ENCODE measurements at regions not wholly inside any gene's neighbourhood (a gene's known extent, or its start where the extent isn't known, plus 50 kb on each side); places are given as distances from the start of the nearest gene placed in this dataset.
"Not testable (repeated sequence)": the region's sequence is repeated elsewhere in the genome, so short reads cannot be mapped to it uniquely, and the experiment has no call there.

DNA sequence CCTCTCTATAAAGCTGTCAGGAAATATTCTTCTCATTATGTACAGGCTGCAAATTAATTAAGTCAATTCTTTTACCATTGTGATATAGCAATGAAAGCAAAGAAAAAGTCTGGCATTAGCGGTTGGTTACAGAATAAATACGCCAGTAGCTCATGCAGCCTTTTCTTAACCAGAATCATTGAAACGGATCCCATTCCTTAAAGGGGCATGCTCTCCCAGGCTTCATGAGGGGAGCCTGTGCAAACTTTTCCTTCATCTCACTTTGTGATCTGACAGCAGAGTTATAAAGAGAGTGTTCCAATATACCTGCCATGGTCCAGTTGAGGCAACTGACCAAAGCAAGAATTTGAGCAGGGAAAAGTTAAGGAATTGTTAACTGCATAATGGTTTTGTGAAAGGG is 337.7 kb downstream of the EMP1 start:
- WGBS, 2 experiments, result 65 to 78% methylated on average over 3 of the region's 3 CpGs
- H3K4me1 ChIP-seq (ENCODE audit: control insufficient read depth, insufficient read depth, low read length), result peaks cover 7% of the 10 kb centered on the region

DNA sequence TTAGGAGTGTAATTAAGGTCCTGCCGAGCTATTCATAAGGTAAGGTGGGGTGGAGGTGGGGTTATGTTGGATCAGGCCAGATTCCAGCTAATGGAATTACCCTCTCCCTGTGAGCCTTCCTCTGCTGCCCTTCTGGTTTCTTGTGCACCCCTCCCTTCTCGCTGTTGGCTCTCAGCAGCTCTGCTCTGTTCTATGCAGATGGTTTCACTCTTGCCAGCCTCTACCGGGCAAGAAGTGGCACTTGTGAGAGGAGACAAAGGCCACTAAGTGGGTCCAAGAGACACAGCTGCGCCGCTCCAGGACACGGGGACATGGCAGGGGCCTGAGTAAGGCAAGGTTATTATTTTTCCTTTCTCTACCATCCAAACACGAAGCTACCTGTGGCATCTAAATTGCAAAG is 334.4 kb downstream of the EMP1 start:
- H3K4me1 ChIP-seq (ENCODE audit: control insufficient read depth, insufficient read depth, low read length), result peaks cover 7% of the 10 kb centered on the region
- H3K4me3 ChIP-seq (ENCODE audit: insufficient read depth, low read depth, low read length), result no peak overlapping the region
- no peaks in the 10 kb centered on the region for H3K27me3 ChIP-seq (ENCODE audit: control insufficient read depth, insufficient read depth, low read length, poor library complexity, severe bottlenecking)
- no peaks in the 10 kb centered on the region for H3K36me3 ChIP-seq (ENCODE audit: control insufficient read depth, insufficient read depth, low read length)
- H3K27ac ChIP-seq (ENCODE audit: insufficient read depth, low read depth, low read length, poor library complexity, severe bottlenecking), result no peak overlapping the region
- no peaks in the 10 kb centered on the region for H3K9me3 ChIP-seq (ENCODE audit: control insufficient read depth, low read length)
- WGBS, 2 experiments, result 89 to 91% methylated on average over 7 of the region's 7 CpGs

More for the DNA sequence above, 337.7 kb downstream of the EMP1 start:
- H3K36me3 ChIP-seq (ENCODE audit: control insufficient read depth, insufficient read depth, low read length), result no peaks in the 10 kb centered on the region
- no peak overlapping the region for H3K4me3 ChIP-seq (ENCODE audit: insufficient read depth, low read depth, low read length)
- H3K27me3 ChIP-seq (ENCODE audit: control insufficient read depth, insufficient read depth, low read length, poor library complexity, severe bottlenecking), result no peaks in the 10 kb centered on the region
- no peak overlapping the region for H3K27ac ChIP-seq (ENCODE audit: insufficient read depth, low read depth, low read length, poor library complexity, severe bottlenecking)
- H3K9me3 ChIP-seq (ENCODE audit: control insufficient read depth, low read length), result no peaks in the 10 kb centered on the region

DNA sequence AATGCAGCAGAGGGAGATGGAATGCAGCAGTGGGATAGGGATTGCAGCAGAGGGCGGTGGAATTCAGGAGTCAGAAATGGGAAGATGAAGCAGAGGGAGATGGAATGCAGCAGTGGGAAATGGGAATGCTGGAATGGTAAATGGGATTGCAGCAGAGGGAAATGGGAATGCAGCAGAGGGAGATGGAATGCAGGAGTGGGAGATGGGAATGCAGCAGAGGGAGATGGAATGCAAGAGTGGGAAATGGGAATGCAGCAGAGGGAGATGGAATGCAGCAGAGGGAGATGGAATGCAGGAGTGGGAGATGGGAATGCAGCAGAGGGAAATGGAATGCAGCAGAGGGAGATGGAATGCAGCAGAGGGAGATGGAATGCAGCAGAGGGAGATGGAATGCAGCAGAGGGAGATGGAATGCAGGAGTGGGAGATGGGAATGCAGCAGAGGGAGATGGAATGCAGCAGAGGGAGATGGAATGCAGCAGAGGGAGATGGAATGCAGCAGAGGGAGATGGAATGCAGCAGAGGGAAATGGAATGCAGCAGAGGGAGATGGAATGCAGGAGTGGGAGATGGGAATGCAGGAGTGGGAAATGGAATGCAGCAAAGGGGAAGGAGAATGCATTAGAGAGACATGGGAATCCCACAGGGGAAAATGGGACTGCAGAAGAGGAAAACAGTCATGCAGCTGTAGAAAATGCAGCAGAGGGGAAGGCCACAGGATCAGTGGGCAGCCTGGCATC is 329.8 kb downstream of the EMP1 start:
- H3K27me3 ChIP-seq (ENCODE audit: control insufficient read depth, insufficient read depth, low read length, poor library complexity, severe bottlenecking); H3K36me3 ChIP-seq (ENCODE audit: control insufficient read depth, insufficient read depth, low read length); H3K4me3 ChIP-seq (ENCODE audit: insufficient read depth, low read depth, low read length); H3K4me1 ChIP-seq (ENCODE audit: control insufficient read depth, insufficient read depth, low read length); H3K9me3 ChIP-seq (ENCODE audit: control insufficient read depth, low read length): not testable (repeated sequence)
- WGBS, 2 experiments, result 84 to 87% methylated on average over 1 of the region's 1 CpG
- peak overlapping the region; percentile 97 for H3K27ac ChIP-seq (ENCODE audit: insufficient read depth, low read depth, low read length, poor library complexity, severe bottlenecking)

DNA sequence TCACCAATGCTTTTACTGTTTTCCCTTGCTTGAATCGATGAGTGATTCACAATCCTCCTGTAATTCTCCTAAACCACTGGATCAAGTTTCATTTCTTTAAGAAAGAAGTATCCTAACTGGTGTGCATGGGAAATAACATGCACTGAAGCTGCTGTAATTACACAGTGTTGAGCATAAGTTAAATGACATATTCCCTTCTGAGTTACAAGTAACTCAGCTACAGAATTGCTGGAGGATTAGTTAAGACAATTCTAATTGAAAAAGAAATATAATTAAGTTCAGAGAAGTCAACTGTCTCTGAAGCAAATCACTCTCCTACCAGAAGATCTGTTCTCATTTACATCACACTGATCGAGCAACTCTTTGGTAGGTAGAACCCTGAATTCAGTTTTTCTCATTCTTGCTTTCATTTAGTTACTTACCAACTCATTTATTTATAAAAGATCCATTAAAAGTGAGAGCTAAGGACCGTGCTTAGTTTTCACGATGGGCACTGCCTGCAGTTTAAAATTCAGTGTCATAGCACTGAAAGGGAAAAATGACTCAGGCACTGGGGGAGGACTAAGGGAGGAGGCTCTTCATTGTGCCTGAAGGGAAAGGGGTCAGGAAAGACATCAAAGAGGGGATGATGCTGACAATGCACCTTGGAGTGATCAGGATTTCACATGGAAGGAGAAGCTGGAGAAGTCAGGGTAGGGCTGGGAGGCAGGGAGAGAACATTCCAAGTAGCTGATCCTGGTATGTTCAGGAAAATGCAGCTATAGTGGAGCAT is 327.2 kb downstream of the EMP1 start:
- H3K27ac ChIP-seq (ENCODE audit: insufficient read depth, low read depth, low read length, poor library complexity, severe bottlenecking), result no peak overlapping the region
- peaks cover 2% of the 10 kb centered on the region for H3K4me1 ChIP-seq (ENCODE audit: control insufficient read depth, insufficient read depth, low read length)
- H3K36me3 ChIP-seq (ENCODE audit: control insufficient read depth, insufficient read depth, low read length), result no peaks in the 10 kb centered on the region
- H3K27me3 ChIP-seq (ENCODE audit: control insufficient read depth, insufficient read depth, low read length, poor library complexity, severe bottlenecking), result no peaks in the 10 kb centered on the region
- 73 to 79% methylated on average over 4 of the region's 4 CpGs for WGBS, 2 experiments
- H3K9me3 ChIP-seq (ENCODE audit: control insufficient read depth, low read length), result no peaks in the 10 kb centered on the region
- H3K4me3 ChIP-seq (ENCODE audit: insufficient read depth, low read depth, low read length), result no peak overlapping the region

GRCh38 chr12:13518034-13518433 is 321.5 kb downstream of the EMP1 start:
- 93 to 94% methylated on average over 4 of the region's 4 CpGs for WGBS, 2 experiments
- H3K36me3 ChIP-seq (ENCODE audit: control insufficient read depth, insufficient read depth, low read length), result not testable (repeated sequence)

GRCh38 chr12:13509740-13510139 is 313.2 kb downstream of the EMP1 start:
- Histone ChIP-seq H3K27me3 (ENCODE audit: control insufficient read depth, insufficient read depth, low read length, poor library complexity, severe bottlenecking) (no peaks in the 10 kb centered on the region), H3K36me3 (ENCODE audit: control insufficient read depth, insufficient read depth, low read length) (no peaks in the 10 kb centered on the region), H3K4me1 (ENCODE audit: control insufficient read depth, insufficient read depth, low read length) (no peaks in the 10 kb centered on the region), H3K9me3 (ENCODE audit: control insufficient read depth, low read length) (no peaks in the 10 kb centered on the region), H3K27ac (ENCODE audit: insufficient read depth, low read depth, low read length, poor library complexity, severe bottlenecking) (no peak overlapping the region), H3K4me3 (ENCODE audit: insufficient read depth, low read depth, low read length) (no peak overlapping the region)

More at GRCh38 chr12:13518034-13518433, 321.5 kb downstream of the EMP1 start:
- H3K9me3 ChIP-seq (ENCODE audit: control insufficient read depth, low read length); H3K4me1 ChIP-seq (ENCODE audit: control insufficient read depth, insufficient read depth, low read length); H3K27ac ChIP-seq (ENCODE audit: insufficient read depth, low read depth, low read length, poor library complexity, severe bottlenecking); H3K4me3 ChIP-seq (ENCODE audit: insufficient read depth, low read depth, low read length); H3K27me3 ChIP-seq (ENCODE audit: control insufficient read depth, insufficient read depth, low read length, poor library complexity, severe bottlenecking): not testable (repeated sequence)

GRCh38 chr12:13505636-13506035 is 309.1 kb downstream of the EMP1 start:
- WGBS, 2 experiments, result 81 to 84% methylated on average over 7 of the region's 7 CpGs
- Histone ChIP-seq H3K4me1 (ENCODE audit: control insufficient read depth, insufficient read depth, low read length) (no peaks in the 10 kb centered on the region), H3K9me3 (ENCODE audit: control insufficient read depth, low read length) (no peaks in the 10 kb centered on the region), H3K27ac (ENCODE audit: insufficient read depth, low read depth, low read length, poor library complexity, severe bottlenecking) (no peak overlapping the region), H3K4me3 (ENCODE audit: insufficient read depth, low read depth, low read length) (no peak overlapping the region), H3K36me3 (ENCODE audit: control insufficient read depth, insufficient read depth, low read length) (no peaks in the 10 kb centered on the region), H3K27me3 (ENCODE audit: control insufficient read depth, insufficient read depth, low read length, poor library complexity, severe bottlenecking) (no peaks in the 10 kb centered on the region)

DNA sequence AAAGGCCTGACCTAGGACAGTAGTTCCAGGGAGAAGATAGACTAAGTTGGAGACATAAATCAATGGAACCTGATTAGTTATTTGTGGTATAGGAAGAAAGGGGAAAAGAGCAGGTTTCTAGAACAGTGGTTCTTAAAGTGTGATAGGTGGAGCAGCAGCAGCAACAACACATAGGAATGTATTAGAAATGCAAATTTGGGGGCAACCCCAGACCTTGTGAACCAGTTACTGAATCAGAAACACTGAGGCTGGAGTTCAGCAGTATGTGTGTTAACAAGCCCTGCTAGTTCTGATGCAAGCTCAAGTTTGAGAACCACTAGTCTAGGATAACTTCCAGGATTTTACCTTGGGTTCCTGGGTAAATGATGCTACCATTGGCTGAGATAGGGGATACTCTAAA is 308.7 kb downstream of the EMP1 start:
- Histone ChIP-seq H3K4me1 (ENCODE audit: control insufficient read depth, insufficient read depth, low read length) (no peaks in the 10 kb centered on the region), H3K27me3 (ENCODE audit: control insufficient read depth, insufficient read depth, low read length, poor library complexity, severe bottlenecking) (no peaks in the 10 kb centered on the region), H3K4me3 (ENCODE audit: insufficient read depth, low read depth, low read length) (no peak overlapping the region), H3K27ac (ENCODE audit: insufficient read depth, low read depth, low read length, poor library complexity, severe bottlenecking) (no peak overlapping the region), H3K36me3 (ENCODE audit: control insufficient read depth, insufficient read depth, low read length) (no peaks in the 10 kb centered on the region), H3K9me3 (ENCODE audit: control insufficient read depth, low read length) (no peaks in the 10 kb centered on the region)

DNA sequence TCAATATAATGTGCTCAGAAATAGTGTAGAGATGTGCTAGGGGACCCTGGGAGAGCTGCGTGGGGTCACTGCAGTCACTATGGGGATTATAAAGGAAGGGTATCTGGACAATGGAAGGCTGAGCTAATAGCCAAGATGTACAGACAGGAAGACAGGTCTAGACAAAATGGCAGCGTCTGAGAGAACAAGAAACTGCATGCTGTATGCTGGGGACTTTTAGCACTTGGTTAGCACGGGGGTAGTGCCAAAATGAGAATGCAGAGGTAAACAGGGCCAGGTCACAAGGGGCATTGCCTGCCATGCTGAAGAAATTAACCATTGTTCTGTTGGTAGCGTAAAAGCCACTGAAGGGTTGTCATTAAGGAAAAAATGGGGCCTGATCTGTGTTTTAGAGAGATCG is 308.2 kb downstream of the EMP1 start:
- Histone ChIP-seq H3K36me3 (ENCODE audit: control insufficient read depth, insufficient read depth, low read length) (no peaks in the 10 kb centered on the region), H3K4me1 (ENCODE audit: control insufficient read depth, insufficient read depth, low read length) (no peaks in the 10 kb centered on the region), H3K4me3 (ENCODE audit: insufficient read depth, low read depth, low read length) (no peak overlapping the region), H3K9me3 (ENCODE audit: control insufficient read depth, low read length) (no peaks in the 10 kb centered on the region), H3K27ac (ENCODE audit: insufficient read depth, low read depth, low read length, poor library complexity, severe bottlenecking) (no peak overlapping the region), H3K27me3 (ENCODE audit: control insufficient read depth, insufficient read depth, low read length, poor library complexity, severe bottlenecking) (no peaks in the 10 kb centered on the region)
- 86 to 92% methylated on average over 5 of the region's 5 CpGs for WGBS, 2 experiments

DNA sequence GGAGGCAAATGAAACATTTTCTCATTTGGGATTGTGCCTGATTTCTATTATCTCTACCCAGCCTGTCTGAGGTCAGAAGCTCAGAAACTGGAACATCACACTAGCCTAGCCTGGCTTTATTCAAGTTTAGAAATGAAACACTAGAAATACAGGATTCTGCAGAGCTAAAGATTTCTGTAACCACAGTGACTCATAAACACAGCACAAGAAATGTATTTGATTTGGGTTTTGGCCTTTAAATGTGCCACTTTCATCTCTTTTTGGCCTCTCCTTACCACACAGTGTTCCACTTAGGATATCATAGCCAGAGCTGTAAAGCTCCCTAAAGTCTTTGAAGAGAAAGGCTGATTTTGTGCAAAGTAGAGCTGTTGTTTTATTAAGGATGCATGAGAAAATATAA is 307.5 kb downstream of the EMP1 start:
- Histone ChIP-seq H3K4me1 (ENCODE audit: control insufficient read depth, insufficient read depth, low read length) (peaks cover under 1% of the 10 kb centered on the region), H3K27me3 (ENCODE audit: control insufficient read depth, insufficient read depth, low read length, poor library complexity, severe bottlenecking) (no peaks in the 10 kb centered on the region), H3K4me3 (ENCODE audit: insufficient read depth, low read depth, low read length) (no peak overlapping the region), H3K27ac (ENCODE audit: insufficient read depth, low read depth, low read length, poor library complexity, severe bottlenecking) (no peak overlapping the region), H3K9me3 (ENCODE audit: control insufficient read depth, low read length) (no peaks in the 10 kb centered on the region), H3K36me3 (ENCODE audit: control insufficient read depth, insufficient read depth, low read length) (no peaks in the 10 kb centered on the region)
